ENCODE measurements at regions not wholly inside any gene's neighbourhood (a gene's known extent, or its start where the extent isn't known, plus 50 kb on each side); places are given as distances from the start of the nearest gene placed in this dataset.

- no peak for TF ChIP-seq POLR2A (IDR thresholded peaks at IDR 0.05)
- TF ChIP-seq, protein P1, sequence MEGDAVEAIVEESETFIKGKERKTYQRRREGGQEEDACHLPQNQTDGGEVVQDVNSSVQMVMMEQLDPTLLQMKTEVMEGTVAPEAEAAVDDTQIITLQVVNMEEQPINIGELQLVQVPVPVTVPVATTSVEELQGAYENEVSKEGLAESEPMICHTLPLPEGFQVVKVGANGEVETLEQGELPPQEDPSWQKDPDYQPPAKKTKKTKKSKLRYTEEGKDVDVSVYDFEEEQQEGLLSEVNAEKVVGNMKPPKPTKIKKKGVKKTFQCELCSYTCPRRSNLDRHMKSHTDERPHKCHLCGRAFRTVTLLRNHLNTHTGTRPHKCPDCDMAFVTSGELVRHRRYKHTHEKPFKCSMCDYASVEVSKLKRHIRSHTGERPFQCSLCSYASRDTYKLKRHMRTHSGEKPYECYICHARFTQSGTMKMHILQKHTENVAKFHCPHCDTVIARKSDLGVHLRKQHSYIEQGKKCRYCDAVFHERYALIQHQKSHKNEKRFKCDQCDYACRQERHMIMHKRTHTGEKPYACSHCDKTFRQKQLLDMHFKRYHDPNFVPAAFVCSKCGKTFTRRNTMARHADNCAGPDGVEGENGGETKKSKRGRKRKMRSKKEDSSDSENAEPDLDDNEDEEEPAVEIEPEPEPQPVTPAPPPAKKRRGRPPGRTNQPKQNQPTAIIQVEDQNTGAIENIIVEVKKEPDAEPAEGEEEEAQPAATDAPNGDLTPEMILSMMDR (IDR thresholded peaks at IDR 0.05), result no peak
Observed at GRCh38 chr18:4658804-4659203, 203.7 kb upstream of the DLGAP1 start.
